Myocyte (in vitro differentiated cells): ENCODE measurements at regions not wholly inside any gene's neighbourhood (a gene's known extent, or its start where the extent isn't known, plus 50 kb on each side); places are given as distances from the start of the nearest gene placed in this dataset.

Experiments used
- DNase-seq: peaks from one replicate; pipeline ENCODE4 v3.0.0-alpha.2; 2012; ENCODE audit warnings: low read depth

DNA sequence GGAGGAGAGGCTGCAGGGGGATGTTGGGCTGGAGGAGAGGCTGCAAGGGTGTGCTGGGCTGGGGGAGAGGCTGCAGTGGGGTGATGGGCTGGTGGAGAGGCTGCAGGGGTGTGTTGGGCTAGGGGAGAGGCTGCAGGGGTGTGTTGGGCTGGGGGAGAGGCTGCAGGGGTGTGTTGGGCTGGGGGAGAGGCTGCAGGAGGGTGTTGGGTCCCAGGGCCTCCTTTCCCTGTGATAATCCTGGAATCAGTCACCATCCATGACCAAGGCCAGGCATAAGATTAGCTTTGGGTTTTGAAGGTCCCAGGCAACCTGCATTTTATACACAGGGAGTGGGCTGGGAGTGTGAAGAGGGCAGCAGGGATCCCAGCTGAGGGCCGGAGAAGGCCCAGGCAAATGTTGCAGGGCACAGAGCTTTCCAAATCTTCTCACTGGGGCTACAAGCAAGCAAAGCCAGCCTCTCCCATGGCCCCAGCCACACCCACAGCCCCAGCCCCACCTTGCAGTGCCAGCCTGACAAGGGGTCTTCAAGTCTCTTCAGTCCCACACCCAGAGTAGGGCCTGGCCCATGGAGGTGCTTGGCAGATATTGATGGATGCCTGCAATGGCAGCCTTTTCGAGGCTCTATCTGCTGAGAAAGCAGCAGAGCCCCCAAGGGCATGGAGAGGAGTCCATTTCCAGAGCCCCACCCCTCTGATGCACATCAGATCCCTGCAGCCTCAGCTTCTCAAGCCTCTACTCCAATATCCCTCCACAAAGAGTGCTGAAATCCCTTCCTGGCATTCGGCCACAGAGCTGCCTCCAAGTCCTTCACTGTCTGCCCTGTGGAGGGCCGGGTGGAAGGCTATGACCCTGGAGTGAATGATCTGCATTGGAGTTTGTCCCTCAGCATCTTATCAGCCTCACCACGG lies 50.3 kb upstream of the GLI2 start:
- no peak for DNase-seq
